Transverse colon (tissue), 4 donors: ENCODE measurements at regions not wholly inside any gene's neighbourhood (a gene's known extent, or its start where the extent isn't known, plus 50 kb on each side); places are given as distances from the start of the nearest gene placed in this dataset.

Experiments
- DNase-seq: peaks from one replicate; pipeline ENCODE4 v3.0.0-alpha.2; 2019
- H3K27ac ChIP-seq, 4 donors: fragments of 200-600 bp; sonication (generic); 2 replicates each; pipeline ENCODE4 v1.5.1; 2016 to 2018; ENCODE audit warnings: inconsistent platforms in 4 of 4
- H3K27me3 ChIP-seq: fragments of 200-600 bp; sonication (generic); 2 replicates; pipeline ENCODE4 v1.5.1; 2017; ENCODE audit warnings: inconsistent platforms
- H3K36me3 ChIP-seq, 4 donors: fragments of 200-600 bp; sonication (generic); 2 replicates each; pipeline ENCODE4 v1.5.1; 2017 to 2019; ENCODE audit warnings: inconsistent platforms in 4 of 4
- H3K4me1 ChIP-seq, 4 donors: fragments of 200-600 bp; sonication (generic); 2 replicates each; pipeline ENCODE4 v1.5.1; 2017 to 2020; ENCODE audit warnings: inconsistent platforms in 4 of 4
- H3K4me3 ChIP-seq, 4 donors: fragments of 200-600 bp; sonication (generic); 1 replicate in 1 of 4; 2 replicates in 3 of 4; pipeline versions ENCODE4 v1.5.1 to v1.6.1; 2017 to 2019; ENCODE audit warnings: inconsistent platforms in 4 of 4
- H3K9me3 ChIP-seq, 2 donors: fragments of 200-600 bp; sonication (generic); 2 replicates each; pipeline ENCODE4 v1.5.1; 2017 to 2019; ENCODE audit warnings: inconsistent platforms in 2 of 2
- CTCF ChIP-seq, 5 experiments: fragments of 200-600 bp in 3 of 5; fragments of 450-650 bp in 2 of 5; sonication (generic) in 3 of 5; IDR thresholded peaks; 1 replicate in 2 of 5; 2 replicates in 3 of 5; pipeline ENCODE4 v1.5.1; 2016 to 2017; ENCODE audit warnings: antibody characterized with exemption in 5 of 5, inconsistent platforms in 3 of 5, mild to moderate bottlenecking in 2 of 5, moderate library complexity in 1 of 5
- EP300 ChIP-seq: sonication (generic); formaldehyde crosslinking; IDR thresholded peaks from one replicate; pipeline ENCODE4 v1.6.1; 2017; ENCODE audit warnings: antibody characterized with exemption, low read depth
- POLR2A ChIP-seq: fragments of 450-650 bp; IDR thresholded peaks from one replicate; pipeline ENCODE4 v1.6.1; 2016; ENCODE audit warnings: antibody characterized with exemption, mild to moderate bottlenecking, moderate library complexity
- POLR2AphosphoS5 ChIP-seq, 3 donors: sonication (generic); formaldehyde crosslinking; IDR thresholded peaks; one replicate each; pipeline ENCODE4 v1.6.1; 2016; ENCODE audit warnings: antibody characterized with exemption in 3 of 3
- WGBS, 2 donors: methylation state at CpG; one replicate each; pipeline ENCODE4 v1.1.5; 2018; ENCODE audit warnings: low coverage in 1 of 2; 5-methylcytosine and 5-hydroxymethylcytosine counted together
- in situ Hi-C, 4 donors: fragments of 200-750 bp; cut with MboI; loops; one replicate each; pipeline versions ENCODE4 v1.15.0 to v1.15.1; 2017; ENCODE audit warnings: low sequenced_read_pairs in 3 of 4, low pct_ligation_motif_present in 1 of 4, low pct_unique_long_range_greater_than_20kb in 1 of 4
- intact Hi-C: fragments of 100-400 bp; cut with DNase I; formaldehyde crosslinking; loops from one replicate; pipeline ENCODE4 v1.15.1; 2023; ENCODE audit warnings: low total_unique reads

GRCh38 chr12:93016752-93017350 is 87.8 kb upstream of the EEA1 start:
- no peaks in the 10 kb centered on the region for H3K9me3 ChIP-seq
- in situ Hi-C loops (no loop called here), intact Hi-C loops (no loop called here)
- no peaks in the 10 kb centered on the region for H3K36me3 ChIP-seq
- H3K27me3 ChIP-seq: no peaks in the 10 kb centered on the region
- no peak for DNase-seq
- peak overlapping the region; percentile 34 to 81 (median 64) for H3K27ac ChIP-seq
- TF ChIP-seq EP300 (no peak), POLR2AphosphoS5 (IDR thresholded peaks at IDR 0.05) (no peak), CTCF (IDR thresholded peaks at IDR 0.05) (no peak), POLR2A (no peak)
- 34 to 49% methylated on average over 3 to 4 of the region's 4 CpGs for WGBS, 2 donors
- H3K4me3 ChIP-seq: no peak overlapping the region
- peaks cover 0 to 56% (median 32%) of the 10 kb centered on the region in 4 donors for H3K4me1 ChIP-seq

- TF ChIP-seq EP300: no peak
- peak in 1 of 3 donors; percentile 25 for TF ChIP-seq POLR2AphosphoS5 (IDR thresholded peaks at IDR 0.05)
- TF ChIP-seq POLR2A: peak; percentile 24
- H3K36me3 ChIP-seq: no peaks in the 10 kb centered on the region
- WGBS, 2 donors: 63% methylated on average over 2 of the region's 2 CpGs; no CpG with 5 or more reads in 1 of the 2 donors
- H3K4me3 ChIP-seq: no peak overlapping the region
- peak overlapping the region; percentile 78 to 86 (median 84) for H3K27ac ChIP-seq
- H3K27me3 ChIP-seq: no peaks in the 10 kb centered on the region
- peaks cover 0 to 56% (median 32%) of the 10 kb centered on the region in 4 donors for H3K4me1 ChIP-seq
- no peaks in the 10 kb centered on the region for H3K9me3 ChIP-seq
- in situ Hi-C loops (no loop called here), intact Hi-C loops (no loop called here)
- DNase-seq: peak; percentile 41
Observed at GRCh38 chr12:93018610-93019009, 89.5 kb upstream of the EEA1 start.

GRCh38 chr12:93019212-93019927 is 90.3 kb upstream of the EEA1 start:
- in situ Hi-C loops: no loop called here
- intact Hi-C loops: no loop called here
- Histone ChIP-seq H3K27ac (peak overlapping the region; percentile 78 to 86 (median 84)), H3K27me3 (no peaks in the 10 kb centered on the region), H3K4me3 (peak overlapping the region in 1 of 4 donors; percentile 3), H3K36me3 (no peaks in the 10 kb centered on the region), H3K4me1 (peaks cover 0 to 56% (median 32%) of the 10 kb centered on the region in 4 donors), H3K9me3 (no peaks in the 10 kb centered on the region)
- 57 to 60% methylated on average over 8 to 9 of the region's 9 CpGs for WGBS, 2 donors
- peak; percentile 65 for DNase-seq
- peak; percentile 19 for TF ChIP-seq POLR2A
- TF ChIP-seq POLR2AphosphoS5 (IDR thresholded peaks at IDR 0.05): peak in 2 of 3 donors; percentile 3 to 33
- TF ChIP-seq CTCF (IDR thresholded peaks at IDR 0.05): no peak

GRCh38 chr12:93019975-93020630 is 91.0 kb upstream of the EEA1 start:
- 31 to 66% methylated on average over 5 to 8 of the region's 8 CpGs for WGBS, 2 donors
- peak overlapping the region in 1 of 4 donors; percentile 17 for H3K4me3 ChIP-seq
- H3K4me1 ChIP-seq: peaks cover 0 to 53% (median 32%) of the 10 kb centered on the region in 4 donors
- in situ Hi-C loops (no loop called here), intact Hi-C loops (no loop called here)
- H3K9me3 ChIP-seq: no peaks in the 10 kb centered on the region
- H3K27me3 ChIP-seq: no peaks in the 10 kb centered on the region
- TF ChIP-seq POLR2A: no peak
- TF ChIP-seq POLR2AphosphoS5 (IDR thresholded peaks at IDR 0.05): peak in 2 of 3 donors; percentile 25 to 77
- no peak for TF ChIP-seq CTCF (IDR thresholded peaks at IDR 0.05)
- no peaks in the 10 kb centered on the region for H3K36me3 ChIP-seq
- peak overlapping the region; percentile 78 to 86 (median 84) for H3K27ac ChIP-seq
- peak; percentile 84 for DNase-seq
